ENCODE measurements at regions not wholly inside any gene's neighbourhood (a gene's known extent, or its start where the extent isn't known, plus 50 kb on each side); places are given as distances from the start of the nearest gene placed in this dataset.

GRCh38 chr20:12036142-12036541 is 118.4 kb downstream of the BTBD3 start:
- TF ChIP-seq TAF1 (IDR thresholded peaks at IDR 0.05; ENCODE audit: low read depth) (no peak), CREB1 (IDR thresholded peaks at IDR 0.05; ENCODE audit: low read depth) (no peak), EP300 (IDR thresholded peaks at IDR 0.05; ENCODE audit: borderline replicate concordance) (no peak), EGR1 (IDR thresholded peaks at IDR 0.05) (no peak), RAD21 (IDR thresholded peaks at IDR 0.05; ENCODE audit: low read depth) (no peak), USF1 (IDR thresholded peaks at IDR 0.05) (no peak), TEAD4 (IDR thresholded peaks at IDR 0.05) (no peak), MAX (IDR thresholded peaks at IDR 0.05) (no peak), YY1 (IDR thresholded peaks at IDR 0.05; ENCODE audit: low read depth) (no peak), NFIC (IDR thresholded peaks at IDR 0.05) (no peak)

- TF ChIP-seq FOXM1 (IDR thresholded peaks at IDR 0.05; ENCODE audit: borderline replicate concordance, low read depth), result no peak
Measured at GRCh38 chr20:12037521-12037920, 119.8 kb downstream of the BTBD3 start.

GRCh38 chr20:12040261-12040660 is 122.6 kb downstream of the BTBD3 start:
- TF ChIP-seq YY1 (IDR thresholded peaks at IDR 0.05; ENCODE audit: low read depth) (no peak), CREB1 (IDR thresholded peaks at IDR 0.05; ENCODE audit: low read depth) (no peak), EP300 (IDR thresholded peaks at IDR 0.05; ENCODE audit: borderline replicate concordance) (no peak), TEAD4 (IDR thresholded peaks at IDR 0.05) (no peak), EGR1 (IDR thresholded peaks at IDR 0.05) (no peak), MAX (IDR thresholded peaks at IDR 0.05) (no peak), FOXM1 (IDR thresholded peaks at IDR 0.05; ENCODE audit: borderline replicate concordance, low read depth) (no peak), NFIC (IDR thresholded peaks at IDR 0.05) (no peak), TCF12 (IDR thresholded peaks at IDR 0.05; ENCODE audit: low read depth) (no peak), CEBPB (IDR thresholded peaks at IDR 0.05) (no peak), REST (IDR thresholded peaks at IDR 0.05; ENCODE audit: low read depth) (no peak), TAF1 (IDR thresholded peaks at IDR 0.05; ENCODE audit: low read depth) (no peak), ZBTB7A (IDR thresholded peaks at IDR 0.05; ENCODE audit: low read depth) (no peak), RAD21 (IDR thresholded peaks at IDR 0.05; ENCODE audit: low read depth) (no peak), USF1 (IDR thresholded peaks at IDR 0.05) (no peak)

GRCh38 chr20:12044969-12045368 is 127.3 kb downstream of the BTBD3 start:
- TF ChIP-seq YY1 (IDR thresholded peaks at IDR 0.05; ENCODE audit: low read depth), result no peak
- TF ChIP-seq REST (IDR thresholded peaks at IDR 0.05; ENCODE audit: low read depth), result no peak
- TF ChIP-seq TCF12 (IDR thresholded peaks at IDR 0.05; ENCODE audit: low read depth), result no peak
- no peak for TF ChIP-seq RAD21 (IDR thresholded peaks at IDR 0.05; ENCODE audit: low read depth)
- TF ChIP-seq USF1 (IDR thresholded peaks at IDR 0.05), result no peak
- no peak for TF ChIP-seq ZBTB7A (IDR thresholded peaks at IDR 0.05; ENCODE audit: low read depth)
- no peak for TF ChIP-seq FOXM1 (IDR thresholded peaks at IDR 0.05; ENCODE audit: borderline replicate concordance, low read depth)
- no peak for TF ChIP-seq TAF1 (IDR thresholded peaks at IDR 0.05; ENCODE audit: low read depth)
- TF ChIP-seq CREB1 (IDR thresholded peaks at IDR 0.05; ENCODE audit: low read depth), result no peak
- no peak for TF ChIP-seq MAX (IDR thresholded peaks at IDR 0.05)
- TF ChIP-seq EP300 (IDR thresholded peaks at IDR 0.05; ENCODE audit: borderline replicate concordance), result no peak
- no peak for TF ChIP-seq CEBPB (IDR thresholded peaks at IDR 0.05)
- no peak for TF ChIP-seq TEAD4 (IDR thresholded peaks at IDR 0.05)
- no peak for TF ChIP-seq EGR1 (IDR thresholded peaks at IDR 0.05)
- TF ChIP-seq NFIC (IDR thresholded peaks at IDR 0.05), result no peak

- TF ChIP-seq NFIC (IDR thresholded peaks at IDR 0.05) (no peak), CREB1 (IDR thresholded peaks at IDR 0.05; ENCODE audit: low read depth) (no peak), MAX (IDR thresholded peaks at IDR 0.05) (no peak), RAD21 (IDR thresholded peaks at IDR 0.05; ENCODE audit: low read depth) (no peak), USF1 (IDR thresholded peaks at IDR 0.05) (no peak), YY1 (IDR thresholded peaks at IDR 0.05; ENCODE audit: low read depth) (no peak), CEBPB (IDR thresholded peaks at IDR 0.05) (no peak), TCF12 (IDR thresholded peaks at IDR 0.05; ENCODE audit: low read depth) (no peak), TAF1 (IDR thresholded peaks at IDR 0.05; ENCODE audit: low read depth) (no peak), FOXM1 (IDR thresholded peaks at IDR 0.05; ENCODE audit: borderline replicate concordance, low read depth) (no peak), EP300 (IDR thresholded peaks at IDR 0.05; ENCODE audit: borderline replicate concordance) (no peak), TEAD4 (IDR thresholded peaks at IDR 0.05) (no peak), REST (IDR thresholded peaks at IDR 0.05; ENCODE audit: low read depth) (no peak), ZBTB7A (IDR thresholded peaks at IDR 0.05; ENCODE audit: low read depth) (no peak), EGR1 (IDR thresholded peaks at IDR 0.05) (no peak)
Measured at GRCh38 chr20:12047838-12048432, 130.2 kb downstream of the BTBD3 start.

Measured in Ishikawa (cell line).